ENCODE measurements at regions not wholly inside any gene's neighbourhood (a gene's known extent, or its start where the extent isn't known, plus 50 kb on each side); places are given as distances from the start of the nearest gene placed in this dataset.
A peak's percentile ranks its signal among the peaks of the same experiment; 100 is the strongest.
"Not testable (repeated sequence)": the region's sequence is repeated elsewhere in the genome, so short reads cannot be mapped to it uniquely, and the experiment has no call there.

- Mint-ChIP-seq H3K4me3 (no peak overlapping the region), H3K9me3 (peaks cover 3% of the 10 kb centered on the region), H3K4me1 (no peaks in the 10 kb centered on the region), H3K27me3 (no peaks in the 10 kb centered on the region), H3K36me3 (no peaks in the 10 kb centered on the region), H3K27ac (no peak overlapping the region)
- ATAC-seq, result no peak
Measured at GRCh38 chr13:80708791-80709190, 367.9 kb upstream of the SPRY2 start.

- Mint-ChIP-seq H3K36me3 (no peaks in the 10 kb centered on the region), H3K9me3 (no peaks in the 10 kb centered on the region), H3K4me1 (no peaks in the 10 kb centered on the region), H3K27me3 (no peaks in the 10 kb centered on the region), H3K4me3 (no peak overlapping the region), H3K27ac (no peak overlapping the region)
- ATAC-seq, result no peak
Measured at GRCh38 chr13:80707000-80707983, 366.4 kb upstream of the SPRY2 start.

- H3K9me3 Mint-ChIP-seq, result peaks cover 3% of the 10 kb centered on the region
- ATAC-seq, result no peak
- H3K27me3 Mint-ChIP-seq, result no peaks in the 10 kb centered on the region
- H3K36me3 Mint-ChIP-seq, result no peaks in the 10 kb centered on the region
- no peaks in the 10 kb centered on the region for H3K4me1 Mint-ChIP-seq
- no peak overlapping the region for H3K27ac Mint-ChIP-seq
- H3K4me3 Mint-ChIP-seq, result no peak overlapping the region
Measured at GRCh38 chr13:80706164-80706471, 365.2 kb upstream of the SPRY2 start.

- peak; percentile 45 for ATAC-seq
- no peaks in the 10 kb centered on the region for H3K4me1 Mint-ChIP-seq
- no peak overlapping the region for H3K27ac Mint-ChIP-seq
- H3K27me3 Mint-ChIP-seq, result no peaks in the 10 kb centered on the region
- peaks cover 3% of the 10 kb centered on the region for H3K9me3 Mint-ChIP-seq
- H3K36me3 Mint-ChIP-seq, result no peaks in the 10 kb centered on the region
- H3K4me3 Mint-ChIP-seq, result no peak overlapping the region
Measured at GRCh38 chr13:80705371-80706163, 364.6 kb upstream of the SPRY2 start.

- Mint-ChIP-seq H3K9me3 (peaks cover 6% of the 10 kb centered on the region), H3K27ac (no peak overlapping the region), H3K4me1 (no peaks in the 10 kb centered on the region), H3K27me3 (no peaks in the 10 kb centered on the region), H3K36me3 (no peaks in the 10 kb centered on the region), H3K4me3 (no peak overlapping the region)
- ATAC-seq, result no peak
Measured at GRCh38 chr13:80704369-80704768, 363.4 kb upstream of the SPRY2 start.

GRCh38 chr13:80695841-80696240 is 354.9 kb upstream of the SPRY2 start:
- Mint-ChIP-seq H3K27ac (no peak overlapping the region), H3K4me1 (no peaks in the 10 kb centered on the region), H3K9me3 (peaks cover 14% of the 10 kb centered on the region), H3K4me3 (no peak overlapping the region), H3K36me3 (no peaks in the 10 kb centered on the region), H3K27me3 (no peaks in the 10 kb centered on the region)
- no peak for ATAC-seq

GRCh38 chr13:80691814-80692213 is 350.9 kb upstream of the SPRY2 start:
- not testable (repeated sequence) for H3K4me1 Mint-ChIP-seq, H3K36me3 Mint-ChIP-seq, ATAC-seq, H3K27me3 Mint-ChIP-seq, H3K4me3 Mint-ChIP-seq, H3K27ac Mint-ChIP-seq
- H3K9me3 Mint-ChIP-seq, result peaks cover 17% of the 10 kb centered on the region

GRCh38 chr13:80690208-80690607 is 349.3 kb upstream of the SPRY2 start:
- Mint-ChIP-seq H3K4me1 (peaks cover 7% of the 10 kb centered on the region), H3K4me3 (no peak overlapping the region), H3K9me3 (peaks cover 17% of the 10 kb centered on the region), H3K27me3 (no peaks in the 10 kb centered on the region), H3K27ac (no peak overlapping the region), H3K36me3 (no peaks in the 10 kb centered on the region)
- ATAC-seq, result no peak

- no peak overlapping the region for H3K27ac Mint-ChIP-seq
- H3K27me3 Mint-ChIP-seq, result no peaks in the 10 kb centered on the region
- ATAC-seq, result no peak
- no peaks in the 10 kb centered on the region for H3K36me3 Mint-ChIP-seq
- peaks cover 17% of the 10 kb centered on the region for H3K9me3 Mint-ChIP-seq
- peaks cover 7% of the 10 kb centered on the region for H3K4me1 Mint-ChIP-seq
- no peak overlapping the region for H3K4me3 Mint-ChIP-seq
Measured at GRCh38 chr13:80688593-80688992, 347.7 kb upstream of the SPRY2 start.

- Mint-ChIP-seq H3K4me1 (peaks cover 7% of the 10 kb centered on the region), H3K36me3 (no peaks in the 10 kb centered on the region), H3K27ac (no peak overlapping the region), H3K4me3 (no peak overlapping the region), H3K9me3 (peaks cover 10% of the 10 kb centered on the region), H3K27me3 (no peaks in the 10 kb centered on the region)
- ATAC-seq, result peak; percentile 69
Measured at GRCh38 chr13:80685942-80686341, 345.0 kb upstream of the SPRY2 start.

- Mint-ChIP-seq H3K36me3 (no peaks in the 10 kb centered on the region), H3K27me3 (no peaks in the 10 kb centered on the region), H3K27ac (no peak overlapping the region), H3K4me3 (no peak overlapping the region), H3K4me1 (peaks cover 7% of the 10 kb centered on the region), H3K9me3 (peaks cover 4% of the 10 kb centered on the region)
- ATAC-seq, result no peak
Measured at GRCh38 chr13:80684217-80684991, 343.5 kb upstream of the SPRY2 start.

- H3K36me3 Mint-ChIP-seq, result peaks cover 4% of the 10 kb centered on the region
- no peaks in the 10 kb centered on the region for H3K27me3 Mint-ChIP-seq
- H3K27ac Mint-ChIP-seq, result no peak overlapping the region
- peaks cover 8% of the 10 kb centered on the region for H3K9me3 Mint-ChIP-seq
- peaks cover 1% of the 10 kb centered on the region for H3K4me1 Mint-ChIP-seq
- no peak for ATAC-seq
- no peak overlapping the region for H3K4me3 Mint-ChIP-seq
Measured at GRCh38 chr13:80680786-80681366, 339.9 kb upstream of the SPRY2 start.

- Mint-ChIP-seq H3K4me3 (no peak overlapping the region), H3K4me1 (no peaks in the 10 kb centered on the region), H3K9me3 (peaks cover 11% of the 10 kb centered on the region), H3K36me3 (peaks cover 4% of the 10 kb centered on the region), H3K27ac (no peak overlapping the region), H3K27me3 (no peaks in the 10 kb centered on the region)
- ATAC-seq, result no peak
Measured at GRCh38 chr13:80679423-80679822, 338.5 kb upstream of the SPRY2 start.

GRCh38 chr13:80677227-80677626 is 336.3 kb upstream of the SPRY2 start:
- H3K36me3 Mint-ChIP-seq, result peaks cover 4% of the 10 kb centered on the region
- no peak overlapping the region for H3K27ac Mint-ChIP-seq
- ATAC-seq, result no peak
- peaks cover 11% of the 10 kb centered on the region for H3K9me3 Mint-ChIP-seq
- H3K27me3 Mint-ChIP-seq, result no peaks in the 10 kb centered on the region
- H3K4me3 Mint-ChIP-seq, result no peak overlapping the region
- no peaks in the 10 kb centered on the region for H3K4me1 Mint-ChIP-seq

GRCh38 chr13:80675442-80675841 is 334.5 kb upstream of the SPRY2 start:
- not testable (repeated sequence) for H3K36me3 Mint-ChIP-seq, H3K4me3 Mint-ChIP-seq, H3K27ac Mint-ChIP-seq, H3K27me3 Mint-ChIP-seq, H3K4me1 Mint-ChIP-seq, ATAC-seq
- peaks cover 13% of the 10 kb centered on the region for H3K9me3 Mint-ChIP-seq
